ENCODE measurements at regions not wholly inside any gene's neighbourhood (a gene's known extent, or its start where the extent isn't known, plus 50 kb on each side); places are given as distances from the start of the nearest gene placed in this dataset.

DNA sequence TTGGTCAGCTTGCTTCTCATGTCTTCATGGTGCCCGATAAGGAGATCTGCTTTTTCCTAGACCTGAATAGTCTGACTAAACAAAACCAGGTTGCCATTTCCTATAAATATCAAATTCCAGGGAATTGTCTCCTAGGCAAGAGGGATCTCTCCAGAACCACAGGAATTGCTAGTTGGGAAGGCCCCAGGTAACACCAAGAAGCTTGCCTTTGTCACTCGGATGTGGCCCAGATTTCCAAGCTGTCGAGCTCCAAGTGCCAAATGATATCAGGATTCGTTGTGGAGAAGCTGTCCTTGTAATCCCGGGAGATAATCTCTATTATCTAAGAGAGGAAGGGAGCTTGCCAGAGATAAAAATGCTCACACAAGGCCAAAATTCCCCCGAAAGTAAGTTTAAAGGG is 1288.5 kb upstream of the AUTS2 start:
- H3K27ac ChIP-seq = no peak overlapping the region
- DNase-seq = no peak
- in situ Hi-C loops (cut with HindIII; ENCODE audit: low pct_ligation_motif_present, low sequenced_read_pairs) = no loop called here
- no peak for TF ChIP-seq CTCF (IDR thresholded peaks at IDR 0.05; ENCODE audit: low read depth, low read length, missing control alignments)
- H3K4me3 ChIP-seq (ENCODE audit: low read depth, low read length) = no peak overlapping the region
- H3K27me3 ChIP-seq (replicated peaks) = no peaks in the 10 kb centered on the region
- H3K36me3 ChIP-seq (replicated peaks) = no peaks in the 10 kb centered on the region

- H3K4me3 ChIP-seq (ENCODE audit: low read depth, low read length) = no peak overlapping the region
- no peaks in the 10 kb centered on the region for H3K27me3 ChIP-seq (replicated peaks)
- DNase-seq = no peak
- in situ Hi-C loops (cut with HindIII; ENCODE audit: low pct_ligation_motif_present, low sequenced_read_pairs) = no loop called here
- no peak overlapping the region for H3K27ac ChIP-seq
- no peaks in the 10 kb centered on the region for H3K36me3 ChIP-seq (replicated peaks)
- no peak for TF ChIP-seq CTCF (IDR thresholded peaks at IDR 0.05; ENCODE audit: low read depth, low read length, missing control alignments)
Measured at GRCh38 chr7:68311958-68312357, 1286.3 kb upstream of the AUTS2 start.

- Histone ChIP-seq H3K36me3 (replicated peaks) (no peaks in the 10 kb centered on the region), H3K4me3 (ENCODE audit: low read depth, low read length) (no peak overlapping the region), H3K27me3 (replicated peaks) (no peaks in the 10 kb centered on the region), H3K27ac (no peak overlapping the region)
- in situ Hi-C loops (cut with HindIII; ENCODE audit: low pct_ligation_motif_present, low sequenced_read_pairs) = no loop called here
- no peak for TF ChIP-seq CTCF (IDR thresholded peaks at IDR 0.05; ENCODE audit: low read depth, low read length, missing control alignments)
- no peak for DNase-seq
Measured at GRCh38 chr7:68313806-68314205, 1284.5 kb upstream of the AUTS2 start.

GRCh38 chr7:68314208-68314607 is 1284.1 kb upstream of the AUTS2 start:
- H3K27me3 ChIP-seq (replicated peaks) = no peaks in the 10 kb centered on the region
- no peak for TF ChIP-seq CTCF (IDR thresholded peaks at IDR 0.05; ENCODE audit: low read depth, low read length, missing control alignments)
- in situ Hi-C loops (cut with HindIII; ENCODE audit: low pct_ligation_motif_present, low sequenced_read_pairs) = no loop called here
- H3K4me3 ChIP-seq (ENCODE audit: low read depth, low read length) = no peak overlapping the region
- no peaks in the 10 kb centered on the region for H3K36me3 ChIP-seq (replicated peaks)
- H3K27ac ChIP-seq = no peak overlapping the region
- no peak for DNase-seq

- in situ Hi-C loops (cut with HindIII; ENCODE audit: low pct_ligation_motif_present, low sequenced_read_pairs) = no loop called here
- Histone ChIP-seq H3K4me3 (ENCODE audit: low read depth, low read length) (no peak overlapping the region), H3K27ac (no peak overlapping the region), H3K36me3 (replicated peaks) (no peaks in the 10 kb centered on the region), H3K27me3 (replicated peaks) (no peaks in the 10 kb centered on the region)
- no peak for TF ChIP-seq CTCF (IDR thresholded peaks at IDR 0.05; ENCODE audit: low read depth, low read length, missing control alignments)
- DNase-seq = no peak
Measured at GRCh38 chr7:68317476-68317875, 1280.8 kb upstream of the AUTS2 start.

DNA sequence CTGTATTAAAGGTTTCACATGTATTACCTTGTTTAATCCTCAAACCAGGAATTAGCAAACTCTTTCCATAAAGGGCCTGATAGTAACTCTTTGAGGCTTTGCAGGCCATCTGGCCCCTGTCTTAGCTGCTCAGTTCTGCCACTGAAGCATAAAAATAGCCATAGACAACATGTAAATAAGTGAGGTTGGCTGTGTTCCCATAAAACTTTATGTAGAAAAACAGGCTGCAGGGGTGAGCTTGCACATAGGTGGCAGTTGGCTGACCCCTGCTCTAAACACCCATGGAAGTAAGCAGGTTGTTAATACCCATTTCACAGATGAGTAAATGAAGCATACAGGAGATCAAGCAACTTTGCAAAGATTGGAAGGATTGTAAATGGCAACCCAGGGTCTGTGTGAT is 1279.2 kb upstream of the AUTS2 start:
- H3K4me3 ChIP-seq (ENCODE audit: low read depth, low read length) = no peak overlapping the region
- no peaks in the 10 kb centered on the region for H3K36me3 ChIP-seq (replicated peaks)
- TF ChIP-seq CTCF (IDR thresholded peaks at IDR 0.05; ENCODE audit: low read depth, low read length, missing control alignments) = no peak
- DNase-seq = no peak
- in situ Hi-C loops (cut with HindIII; ENCODE audit: low pct_ligation_motif_present, low sequenced_read_pairs) = no loop called here
- H3K27me3 ChIP-seq (replicated peaks) = no peaks in the 10 kb centered on the region
- no peak overlapping the region for H3K27ac ChIP-seq
